Kidney (tissue), 13 donors: ENCODE measurements at regions not wholly inside any gene's neighbourhood (a gene's known extent, or its start where the extent isn't known, plus 50 kb on each side); places are given as distances from the start of the nearest gene placed in this dataset.

ENCODE experiments used
- DNase-seq, 5 donors: peaks; one replicate each; pipeline ENCODE4 v3.0.0-alpha.2; 2013 to 2020
- FAIRE-seq: peaks from 2 replicates; lab custom pipeline; 2012; peaks lifted over from hg19 to GRCh38; lab: Jason Lieb, UNC
- H3K27ac ChIP-seq, 2 donors: one replicate each; pipeline ENCODE4 v1.7.0; 2013; ENCODE audit warnings: low read depth in 2 of 2, low read length in 2 of 2, inconsistent platforms in 1 of 2
- H3K27me3 ChIP-seq: one replicate; pipeline ENCODE4 v1.7.1; 2013; ENCODE audit warnings: low read length, inconsistent platforms; ENCODE audit not compliant: control insufficient read depth, insufficient read depth
- H3K36me3 ChIP-seq, 3 donors: one replicate each; pipeline versions ENCODE4 v1.7.0 to v1.7.1; 2013; ENCODE audit warnings: low read length in 3 of 3, control low read depth in 1 of 3, inconsistent platforms in 1 of 3; ENCODE audit not compliant: insufficient read depth in 3 of 3, control insufficient read depth in 2 of 3
- H3K4me1 ChIP-seq, 3 donors: one replicate each; pipeline versions ENCODE4 v1.7.0 to v1.7.1; 2013; ENCODE audit warnings: low read length in 3 of 3, inconsistent platforms in 1 of 3, low read depth in 1 of 3; ENCODE audit not compliant: control insufficient read depth in 2 of 3, insufficient read depth in 2 of 3
- H3K4me3 ChIP-seq, 3 donors: one replicate each; pipeline versions ENCODE4 v1.7.0 to v1.8.1; 2013; ENCODE audit warnings: low read length in 3 of 3, control low read depth in 1 of 3, inconsistent platforms in 1 of 3
- H3K9ac ChIP-seq, 3 donors: one replicate each; pipeline versions ENCODE4 v1.7.0 to v1.7.1; 2013; ENCODE audit warnings: low read length in 3 of 3, control low read depth in 1 of 3, inconsistent platforms in 1 of 3
- H3K9me3 ChIP-seq, 3 donors: one replicate each; pipeline versions ENCODE4 v1.7.0 to v1.7.1; 2013; ENCODE audit warnings: low read length in 3 of 3, control low read depth in 1 of 3, inconsistent platforms in 1 of 3; ENCODE audit not compliant: control insufficient read depth in 2 of 3, insufficient read depth in 1 of 3
- intact Hi-C: fragments of 100-400 bp; cut with DNase I; formaldehyde crosslinking; loops from one replicate; pipeline ENCODE4 v1.11.1; 2022
- TF ChIP-seq, protein P1 (sequence below): IDR thresholded peaks from 3 replicates; pipeline ENCODE4 v1.5.1; 2012; ENCODE audit warnings: mild to moderate bottlenecking, moderate library complexity, borderline replicate concordance; ENCODE audit not compliant: insufficient read depth; ENCODE audit errors: extremely low read depth
- donor health status: control.
- donor health status: control.
- donor health status: control.
- donor health status: control.
- donor health status: control.
- donor health status: DM: yes; HTN: yes; CAD: no.
- donor health status: Normal renal cell carcinoma (clear cell type).

DNA sequence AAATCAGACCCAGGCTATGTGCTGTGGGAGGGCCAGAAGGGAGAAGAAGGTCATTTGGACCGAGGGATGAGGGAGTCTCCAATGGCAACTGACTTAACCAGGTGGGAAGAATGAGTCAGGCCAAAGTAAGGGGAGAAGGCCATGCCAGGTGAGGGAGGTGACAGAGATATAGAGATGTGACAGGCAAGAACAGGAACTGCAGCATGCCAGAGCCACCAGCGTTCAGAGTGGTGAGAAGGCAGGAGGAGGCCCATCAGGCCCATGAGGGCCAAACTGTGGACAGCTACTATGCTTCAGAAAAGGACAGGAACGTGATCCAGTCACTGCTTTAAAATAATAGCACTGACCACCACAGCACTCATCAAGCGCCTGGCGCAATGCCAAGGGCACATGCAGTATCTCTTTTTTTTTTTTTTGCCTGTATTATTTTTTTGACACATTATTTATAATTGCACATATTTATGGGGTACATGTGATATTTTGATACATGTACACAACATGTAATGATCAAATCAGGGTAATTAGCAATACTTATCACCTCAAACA is 154.3 kb upstream of the IGF1R start:
- Histone ChIP-seq H3K9ac (no peak overlapping the region), H3K27ac (no peak overlapping the region)
- no peak for FAIRE-seq

DNA sequence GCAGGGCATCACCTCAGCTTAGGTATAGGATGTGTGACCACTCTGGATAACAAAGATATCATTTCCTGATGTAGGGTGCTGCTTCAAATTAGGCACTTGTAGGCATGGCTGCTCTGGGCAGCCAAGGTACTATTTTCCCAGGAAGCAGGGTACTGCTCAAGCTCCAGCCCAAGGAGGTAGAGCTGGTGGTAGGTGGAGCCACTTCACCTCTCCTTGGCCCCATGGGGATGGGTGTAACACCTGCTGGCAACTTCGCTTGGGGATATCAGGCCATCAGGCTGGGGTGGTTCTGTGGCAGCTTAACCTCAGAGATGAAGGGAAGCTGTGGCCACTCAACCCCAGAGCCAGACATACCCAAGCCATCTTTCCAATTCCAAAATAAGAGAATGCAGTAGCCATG is 147.1 kb upstream of the IGF1R start:
- Histone ChIP-seq H3K27ac (no peak overlapping the region), H3K4me3 (no peak overlapping the region), H3K9ac (no peak overlapping the region), H3K27me3 (no peaks in the 10 kb centered on the region), H3K36me3 (no peaks in the 10 kb centered on the region), H3K9me3 (no peaks in the 10 kb centered on the region), H3K4me1 (no peaks in the 10 kb centered on the region)
- DNase-seq (no peak), FAIRE-seq (no peak)
- intact Hi-C loops: no loop called here
- TF ChIP-seq, protein P1, sequence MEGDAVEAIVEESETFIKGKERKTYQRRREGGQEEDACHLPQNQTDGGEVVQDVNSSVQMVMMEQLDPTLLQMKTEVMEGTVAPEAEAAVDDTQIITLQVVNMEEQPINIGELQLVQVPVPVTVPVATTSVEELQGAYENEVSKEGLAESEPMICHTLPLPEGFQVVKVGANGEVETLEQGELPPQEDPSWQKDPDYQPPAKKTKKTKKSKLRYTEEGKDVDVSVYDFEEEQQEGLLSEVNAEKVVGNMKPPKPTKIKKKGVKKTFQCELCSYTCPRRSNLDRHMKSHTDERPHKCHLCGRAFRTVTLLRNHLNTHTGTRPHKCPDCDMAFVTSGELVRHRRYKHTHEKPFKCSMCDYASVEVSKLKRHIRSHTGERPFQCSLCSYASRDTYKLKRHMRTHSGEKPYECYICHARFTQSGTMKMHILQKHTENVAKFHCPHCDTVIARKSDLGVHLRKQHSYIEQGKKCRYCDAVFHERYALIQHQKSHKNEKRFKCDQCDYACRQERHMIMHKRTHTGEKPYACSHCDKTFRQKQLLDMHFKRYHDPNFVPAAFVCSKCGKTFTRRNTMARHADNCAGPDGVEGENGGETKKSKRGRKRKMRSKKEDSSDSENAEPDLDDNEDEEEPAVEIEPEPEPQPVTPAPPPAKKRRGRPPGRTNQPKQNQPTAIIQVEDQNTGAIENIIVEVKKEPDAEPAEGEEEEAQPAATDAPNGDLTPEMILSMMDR: no peak

More for the DNA sequence above, 154.3 kb upstream of the IGF1R start:
- Histone ChIP-seq H3K36me3 (no peaks in the 10 kb centered on the region), H3K4me3 (no peak overlapping the region), H3K4me1 (no peaks in the 10 kb centered on the region), H3K9me3 (no peaks in the 10 kb centered on the region), H3K27me3 (no peaks in the 10 kb centered on the region)
- TF ChIP-seq, protein P1: no peak
- no peak for DNase-seq
- intact Hi-C loops: no loop called here

DNA sequence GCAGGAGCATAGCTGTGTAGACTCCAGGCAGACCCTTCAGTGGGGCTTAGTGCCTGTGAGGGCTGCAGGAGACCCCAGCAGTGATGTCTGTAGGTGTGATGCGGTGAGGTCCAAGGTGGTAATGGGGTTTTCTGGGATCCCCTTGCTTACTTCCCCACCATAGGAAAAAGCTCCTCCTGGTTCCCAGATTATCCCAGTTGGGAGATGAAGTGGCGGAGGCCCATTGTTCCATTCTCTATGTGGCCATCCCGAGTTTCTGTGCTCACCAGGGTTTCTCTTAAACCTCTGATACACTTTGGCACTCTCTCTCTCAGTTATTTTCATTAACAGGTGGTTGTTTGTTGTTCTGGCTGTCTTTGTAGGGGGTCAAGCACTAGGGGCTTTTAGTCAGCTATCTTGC is 146.7 kb upstream of the IGF1R start:
- no peak overlapping the region for H3K9ac ChIP-seq
- no peaks in the 10 kb centered on the region for H3K27me3 ChIP-seq
- TF ChIP-seq, protein P1: no peak
- FAIRE-seq: no peak
- no peak overlapping the region for H3K4me3 ChIP-seq
- no peak overlapping the region for H3K27ac ChIP-seq
- no peaks in the 10 kb centered on the region for H3K4me1 ChIP-seq
- intact Hi-C loops: no loop called here
- no peak for DNase-seq
- no peaks in the 10 kb centered on the region for H3K36me3 ChIP-seq
- no peaks in the 10 kb centered on the region for H3K9me3 ChIP-seq

DNA sequence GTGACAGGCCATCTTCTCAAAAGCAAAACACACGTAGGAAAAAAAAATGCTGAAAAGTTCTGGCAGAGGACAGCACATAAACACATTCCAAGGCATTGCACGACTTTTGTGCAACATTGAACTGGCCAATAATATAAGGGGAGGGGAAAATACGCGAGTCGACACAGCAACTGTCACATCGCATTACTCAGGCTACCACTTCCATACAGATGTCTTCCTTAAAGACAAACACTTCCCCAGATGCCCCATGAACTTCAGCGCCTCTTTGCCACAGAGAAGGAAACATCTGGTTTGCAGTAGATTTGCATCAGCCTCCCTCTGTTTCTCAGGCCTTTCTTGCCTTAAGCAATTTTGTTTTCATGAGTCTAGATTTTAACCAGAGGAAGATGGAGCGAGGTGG is 144.4 kb upstream of the IGF1R start:
- no peak overlapping the region for H3K4me3 ChIP-seq
- DNase-seq (peak in 2 of 5 donors; percentile 38 to 67), FAIRE-seq (no peak)
- no peak overlapping the region for H3K27ac ChIP-seq
- TF ChIP-seq, protein P1: no peak
- no peaks in the 10 kb centered on the region for H3K36me3 ChIP-seq
- intact Hi-C loops: no loop called here
- no peak overlapping the region for H3K9ac ChIP-seq
- no peaks in the 10 kb centered on the region for H3K27me3 ChIP-seq
- no peaks in the 10 kb centered on the region for H3K9me3 ChIP-seq
- H3K4me1 ChIP-seq: no peaks in the 10 kb centered on the region
